ENCODE measurements at regions not wholly inside any gene's neighbourhood (a gene's known extent, or its start where the extent isn't known, plus 50 kb on each side); places are given as distances from the start of the nearest gene placed in this dataset.

DNA sequence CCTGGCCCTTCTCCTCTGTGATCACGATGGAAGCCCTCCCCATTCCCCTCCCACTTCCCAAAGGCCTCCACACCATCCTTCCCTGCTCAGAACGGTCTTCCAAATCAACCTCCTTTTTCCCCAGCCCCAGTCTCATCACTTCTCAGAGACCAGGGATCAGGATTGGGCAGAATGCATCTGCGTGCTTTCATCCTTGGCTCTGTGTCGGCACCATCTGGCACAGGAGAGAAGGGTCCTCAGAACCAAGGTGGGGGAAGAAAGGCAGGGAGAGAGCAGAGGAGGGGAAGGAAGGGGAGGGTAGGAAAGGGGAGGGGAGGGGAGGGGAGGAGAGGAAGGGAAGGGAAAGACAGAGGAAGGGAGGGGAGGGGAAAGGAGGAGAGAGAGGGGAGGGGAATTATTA lies 52.4 kb upstream of the FICD start:
- no peak for DNase-seq (ENCODE audit: low read depth in 2 of 2)

DNA sequence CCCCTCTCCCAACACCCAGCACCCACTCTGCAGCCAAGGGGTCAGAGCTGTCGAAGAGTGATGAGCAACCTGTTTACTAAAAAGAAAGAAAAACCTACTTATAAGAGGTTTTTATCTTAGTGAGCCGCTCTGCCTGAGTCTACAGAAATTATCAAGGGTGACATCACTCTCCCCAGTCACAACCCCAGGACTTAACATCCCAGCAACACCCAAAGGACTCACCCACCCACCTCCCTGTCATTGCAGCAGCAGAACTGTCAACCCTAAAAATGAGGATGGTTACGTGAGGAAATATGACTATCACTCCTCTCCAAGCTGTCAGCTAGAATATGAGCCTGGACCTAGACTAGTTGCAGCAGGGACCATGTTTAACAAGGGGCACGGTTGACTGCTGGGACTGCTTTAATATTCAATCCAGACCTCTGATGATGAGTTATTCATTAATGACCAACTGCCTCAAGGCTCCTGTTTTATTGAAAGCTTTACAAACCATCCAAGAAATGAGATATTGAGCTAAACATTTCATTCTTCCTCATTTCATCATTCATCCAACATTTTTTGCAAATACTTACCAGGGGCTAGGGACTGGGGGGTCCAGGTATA lies 53.9 kb upstream of the FICD start:
- no peak for DNase-seq (ENCODE audit: low read depth in 2 of 2)

GRCh38 chr12:108459149-108459548 lies 55.9 kb upstream of the FICD start:
- no peak for DNase-seq (ENCODE audit: low read depth in 2 of 2)

DNA sequence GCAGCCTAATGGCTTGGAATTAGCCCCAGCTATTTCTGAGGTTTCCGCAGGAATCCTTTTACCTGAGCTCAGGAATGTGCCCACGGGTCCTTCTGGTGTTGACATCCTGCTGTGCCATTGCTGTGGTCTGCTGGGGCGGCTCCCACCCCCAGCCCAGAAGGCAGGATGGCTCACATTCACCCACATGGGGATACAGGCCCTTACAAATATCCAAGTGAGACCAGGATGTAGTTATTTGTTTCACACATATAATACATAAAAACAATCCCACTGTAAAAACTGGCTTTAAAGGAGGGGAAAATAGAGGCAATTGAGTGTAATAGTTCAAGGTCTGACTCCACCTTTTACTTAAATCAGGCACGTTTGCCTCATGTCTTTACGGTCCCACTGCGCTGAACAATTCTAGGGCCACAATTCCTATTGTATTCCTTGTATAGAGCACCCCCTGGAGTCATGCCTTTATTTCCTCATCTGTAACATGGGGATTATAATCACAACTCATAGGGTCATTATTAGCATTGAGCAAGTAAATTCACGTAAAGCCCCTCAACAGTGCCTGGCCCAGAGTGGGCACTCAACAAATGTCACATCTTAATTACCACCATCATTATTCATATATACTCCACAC lies 57.2 kb upstream of the FICD start:
- no peak for DNase-seq (ENCODE audit: low read depth in 2 of 2)

GRCh38 chr12:108457006-108457733 lies 57.9 kb upstream of the FICD start:
- DNase-seq (ENCODE audit: low read depth in 2 of 2), result peak in 1 of 2 experiments; percentile 10

DNA sequence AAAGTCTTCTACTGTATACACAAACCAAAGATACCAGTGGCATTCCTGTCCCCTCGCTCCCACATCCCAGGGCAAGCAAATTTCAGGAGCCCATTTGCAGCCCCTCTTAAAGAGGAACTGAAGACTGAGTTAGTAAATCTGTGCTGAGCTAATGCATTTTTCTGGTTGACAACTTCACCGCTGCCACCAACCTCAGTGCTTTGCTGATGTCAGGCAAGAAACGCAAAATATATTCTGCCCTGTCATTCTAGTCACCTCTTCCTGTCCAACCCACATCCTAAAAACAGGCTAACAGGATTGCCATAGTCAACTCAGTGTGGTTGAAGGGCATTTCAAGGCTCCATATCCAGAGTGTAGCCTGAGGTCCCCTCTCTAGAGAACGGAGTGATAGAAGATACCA lies 59.4 kb upstream of the FICD start:
- DNase-seq (ENCODE audit: low read depth in 2 of 2), result no peak

- no peak for DNase-seq (ENCODE audit: low read depth in 2 of 2)
Measured at GRCh38 chr12:108454539-108455139, 60.4 kb upstream of the FICD start.

- no peak for DNase-seq (ENCODE audit: low read depth in 2 of 2)
Measured at GRCh38 chr12:108449478-108449877, 65.6 kb upstream of the FICD start.

GRCh38 chr12:108448246-108448645 lies 66.8 kb upstream of the FICD start:
- DNase-seq (ENCODE audit: low read depth in 2 of 2), result no peak

DNA sequence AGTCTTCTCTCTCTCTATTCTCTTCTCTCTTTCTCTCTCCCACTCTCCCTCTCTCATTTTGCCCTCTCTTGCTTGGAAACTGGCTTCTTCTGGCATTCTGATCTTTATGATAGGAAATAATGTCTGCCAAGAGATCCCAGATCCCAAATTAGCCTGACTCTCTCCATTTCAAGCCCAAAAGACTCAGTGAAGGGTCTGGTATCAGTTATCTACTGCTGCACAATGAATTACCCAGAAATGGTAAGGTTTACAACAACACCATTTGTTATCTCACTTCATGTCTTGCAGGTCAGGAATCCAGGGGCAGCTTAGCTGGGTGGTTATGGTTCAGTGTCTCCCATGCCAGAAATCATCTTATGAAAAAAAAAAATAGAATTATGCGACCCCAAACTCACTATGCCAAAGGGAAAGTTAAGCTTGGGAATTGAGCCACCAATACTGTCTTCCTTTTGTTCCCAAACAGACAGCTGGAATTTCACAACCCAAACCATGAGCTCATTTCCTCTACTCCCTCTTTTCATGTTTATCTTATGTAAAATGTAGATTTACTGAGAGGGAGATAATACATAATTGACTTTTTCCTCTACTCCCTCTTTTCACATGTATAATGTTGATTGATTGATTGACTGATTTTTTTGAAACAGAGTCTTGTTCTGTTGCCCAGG lies 67.8 kb upstream of the FICD start:
- no peak for DNase-seq (ENCODE audit: low read depth in 2 of 2)

- no peak for DNase-seq (ENCODE audit: low read depth in 2 of 2)
Measured at GRCh38 chr12:108446766-108447165, 68.3 kb upstream of the FICD start.

DNA sequence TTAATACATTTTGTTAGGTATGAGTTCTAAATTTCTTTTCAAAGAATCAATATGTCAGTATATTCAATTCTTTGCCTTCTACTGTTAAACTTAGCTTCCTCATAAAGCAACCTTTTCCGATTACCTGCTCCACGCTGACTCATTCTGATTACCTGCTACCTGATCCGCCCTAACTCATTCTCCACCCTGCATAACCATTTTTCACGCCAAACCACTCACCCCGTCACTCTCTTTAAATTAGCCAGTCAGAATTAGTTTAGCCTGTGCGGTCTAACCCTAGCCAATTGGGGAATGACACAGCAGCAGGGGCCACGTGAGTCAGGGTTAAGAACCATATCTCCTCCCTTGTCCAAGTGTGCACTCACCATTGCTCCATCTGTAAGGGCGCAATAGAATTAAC lies 72.2 kb upstream of the FICD start:
- DNase-seq (ENCODE audit: low read depth in 2 of 2), result no peak

- no peak for DNase-seq (ENCODE audit: low read depth in 2 of 2)
Measured at GRCh38 chr12:108442067-108442466, 73.0 kb upstream of the FICD start.

DNA sequence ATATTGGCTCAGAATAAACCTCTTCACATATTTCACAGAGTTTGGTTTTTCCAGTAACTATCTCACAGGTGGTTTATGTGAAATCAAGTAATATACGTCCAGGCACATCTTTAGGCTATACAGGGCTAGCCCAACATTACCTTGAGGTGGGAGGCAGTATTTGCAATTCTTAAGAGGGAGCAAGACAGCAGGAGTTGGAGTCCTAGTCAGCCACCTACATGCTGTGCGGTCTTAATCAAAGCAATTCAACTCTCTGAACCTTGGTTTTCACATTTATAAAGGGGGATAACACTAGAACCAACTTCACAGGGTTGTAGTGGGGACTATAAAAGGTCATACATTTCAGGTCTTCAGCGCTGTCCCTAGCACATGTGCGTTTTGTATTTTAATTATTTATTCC lies 73.5 kb upstream of the FICD start:
- DNase-seq (ENCODE audit: low read depth in 2 of 2), result no peak

DNA sequence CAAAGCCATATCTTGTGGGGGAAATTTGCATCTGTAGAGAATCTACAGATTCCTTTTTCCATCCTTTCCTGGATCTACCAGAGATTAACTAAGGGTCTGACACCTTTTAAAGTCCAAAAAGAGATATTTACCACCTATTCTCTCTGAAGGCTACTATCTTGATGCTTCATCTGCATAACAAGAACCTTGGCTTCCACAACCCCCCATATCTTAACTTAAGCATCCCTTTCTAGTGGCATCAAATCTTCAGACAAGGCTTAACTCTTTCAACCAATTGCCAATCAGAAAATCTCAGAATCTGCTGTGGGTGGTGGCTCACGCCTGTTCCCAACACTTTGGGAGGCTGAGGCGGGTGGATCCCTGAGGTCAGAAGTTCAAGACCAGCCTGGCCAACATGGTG lies 74.3 kb upstream of the FICD start:
- no peak for DNase-seq (ENCODE audit: low read depth in 2 of 2)

GRCh38 chr12:108438667-108439066 lies 76.4 kb upstream of the FICD start:
- no peak for DNase-seq (ENCODE audit: low read depth in 2 of 2)

DNA sequence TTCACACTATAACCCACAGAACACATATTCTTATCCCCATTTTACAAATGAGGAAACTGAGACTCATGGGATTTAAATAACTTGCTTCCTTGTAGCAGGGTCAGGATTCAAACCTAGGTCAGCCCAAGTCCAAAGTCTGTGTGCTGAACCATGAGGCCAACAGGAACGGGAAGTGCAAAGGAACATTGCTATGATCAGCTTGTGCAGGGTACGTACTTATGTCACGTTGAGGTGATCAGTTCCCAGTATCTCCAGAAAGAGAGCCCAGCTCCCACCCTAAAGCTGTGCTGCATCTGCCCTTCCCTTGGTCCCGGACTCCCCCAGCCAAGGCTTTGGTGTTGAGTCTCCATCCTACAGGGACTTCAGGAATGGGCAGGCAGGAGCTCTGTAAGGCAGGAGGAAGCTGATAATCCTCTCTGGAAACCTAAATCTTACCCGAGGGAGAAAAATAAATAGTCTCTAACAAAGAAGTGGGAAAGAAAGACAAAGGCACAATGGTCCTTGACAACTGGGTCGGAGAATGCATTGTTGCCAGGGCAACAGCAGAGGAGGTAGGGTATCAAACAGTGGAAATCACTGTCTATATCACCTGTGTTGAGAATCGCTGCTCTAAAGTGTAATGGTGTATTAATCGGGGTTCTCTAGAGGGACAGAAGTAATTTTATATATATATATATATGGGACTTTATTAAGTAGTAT lies 82.5 kb upstream of the FICD start:
- no peak for DNase-seq (ENCODE audit: low read depth in 2 of 2)

DNA sequence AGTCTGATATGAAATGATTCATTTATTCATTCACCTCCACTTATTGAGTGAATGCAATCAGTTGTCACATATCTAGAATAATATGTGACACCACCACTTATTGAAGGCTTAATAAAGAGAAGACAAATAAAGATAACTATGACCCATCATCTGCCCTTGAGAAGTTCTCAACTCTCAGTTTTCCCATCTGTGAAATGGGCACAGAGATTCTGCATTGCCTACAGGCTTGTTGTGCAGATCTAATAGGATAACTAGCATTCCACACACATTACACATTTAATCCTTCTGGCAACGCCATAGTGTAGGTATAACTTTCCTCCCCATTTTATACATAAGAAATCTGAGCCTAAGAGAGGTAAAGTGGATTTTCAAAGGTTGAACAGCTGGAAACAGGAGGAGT lies 84.2 kb upstream of the FICD start:
- DNase-seq (ENCODE audit: low read depth in 2 of 2), result no peak

DNA sequence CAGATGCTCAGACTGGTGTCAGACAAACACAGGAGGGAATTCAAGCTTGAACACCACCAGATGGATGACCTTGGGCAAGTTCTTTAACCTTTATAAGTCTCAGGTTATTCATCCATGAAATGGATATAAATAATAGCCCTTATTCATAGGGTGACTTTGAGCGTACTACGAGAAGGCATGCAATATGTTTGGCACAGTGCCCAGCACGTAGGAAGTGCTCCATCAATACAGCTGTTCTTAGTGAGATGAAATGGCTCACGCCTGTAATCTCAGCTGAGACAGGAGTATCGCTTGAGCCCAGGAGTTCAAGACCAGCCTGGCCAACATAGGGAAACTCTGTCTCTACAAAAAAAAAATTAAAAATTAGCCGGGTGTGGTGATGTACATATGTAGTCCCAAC lies 84.8 kb upstream of the FICD start:
- DNase-seq (ENCODE audit: low read depth in 2 of 2), result no peak

DNA sequence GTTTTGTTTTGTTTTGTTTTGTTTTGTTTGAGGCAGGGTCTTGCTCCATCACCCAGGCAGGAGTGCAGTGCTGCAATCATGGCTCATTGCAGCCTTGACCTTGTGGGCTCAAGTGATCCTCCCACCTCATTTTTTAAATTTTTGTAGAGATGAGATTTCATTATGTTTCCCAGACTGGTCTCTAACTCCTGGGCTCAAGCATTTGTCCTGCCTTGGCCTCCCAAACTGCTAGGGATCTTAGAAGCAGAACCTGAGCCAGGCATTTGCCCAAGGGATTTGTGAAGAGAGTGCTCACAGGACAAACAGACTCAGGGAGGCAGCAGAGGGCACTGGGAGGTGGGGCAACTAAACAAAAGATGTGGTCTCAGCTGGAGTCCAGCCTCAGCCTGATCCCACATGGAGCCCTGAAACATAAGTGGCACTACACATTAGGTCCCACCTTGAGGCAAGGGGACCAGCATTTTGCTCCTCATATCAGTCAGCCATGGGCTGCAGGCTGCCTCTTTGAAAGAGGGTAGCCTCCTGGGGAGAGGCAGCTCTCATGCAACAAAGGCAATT lies 86.2 kb upstream of the CMKLR1 start:
- DNase-seq (ENCODE audit: low read depth in 2 of 2), result no peak

GRCh38 chr12:108424816-108425215 lies 85.7 kb upstream of the CMKLR1 start:
- no peak for DNase-seq (ENCODE audit: low read depth in 2 of 2)
